Mucosa of rectum (tissue), 2 donors: ENCODE measurements at regions not wholly inside any gene's neighbourhood (a gene's known extent, or its start where the extent isn't known, plus 50 kb on each side); places are given as distances from the start of the nearest gene placed in this dataset.

Experiments used
- H3K27ac ChIP-seq, 2 donors: one replicate each; pipeline ENCODE4 v1.7.0; 2013; ENCODE audit warnings: inconsistent platforms in 2 of 2, low read depth in 2 of 2, low read length in 2 of 2
- H3K27me3 ChIP-seq, 2 donors: one replicate each; pipeline ENCODE4 v1.7.0; 2013; ENCODE audit warnings: low read length in 2 of 2; ENCODE audit not compliant: control insufficient read depth in 2 of 2, insufficient read depth in 2 of 2
- H3K36me3 ChIP-seq, 2 donors: one replicate each; pipeline ENCODE4 v1.7.0; 2013; ENCODE audit warnings: low read length in 2 of 2; ENCODE audit not compliant: control insufficient read depth in 2 of 2, insufficient read depth in 2 of 2
- H3K4me1 ChIP-seq, 2 donors: one replicate each; pipeline ENCODE4 v1.7.0; 2013; ENCODE audit warnings: low read length in 2 of 2, mild to moderate bottlenecking in 1 of 2; ENCODE audit not compliant: control insufficient read depth in 2 of 2, insufficient read depth in 2 of 2
- H3K4me3 ChIP-seq, 2 donors: one replicate each; pipeline ENCODE4 v1.7.0; 2013; ENCODE audit warnings: low read length in 2 of 2
- H3K9ac ChIP-seq, 2 donors: one replicate each; pipeline ENCODE4 v1.7.0; 2013; ENCODE audit warnings: low read length in 2 of 2, low read depth in 1 of 2, mild to moderate bottlenecking in 1 of 2
- H3K9me3 ChIP-seq, 2 donors: one replicate each; pipeline ENCODE4 v1.7.0; 2013; ENCODE audit warnings: low read length in 2 of 2; ENCODE audit not compliant: control insufficient read depth in 2 of 2
- donor health status: healthy.
- donor health status: Normal muscosa, but diverticular disease.

- Histone ChIP-seq H3K4me3 (no peak overlapping the region), H3K27me3 (no peaks in the 10 kb centered on the region), H3K9me3 (no peaks in the 10 kb centered on the region), H3K27ac (no peak overlapping the region), H3K36me3 (no peaks in the 10 kb centered on the region), H3K4me1 (no peaks in the 10 kb centered on the region), H3K9ac (no peak overlapping the region)
These were observed 110.6 kb upstream of the DCBLD2 start for GRCh38 chr3:99012051-99012450.

DNA sequence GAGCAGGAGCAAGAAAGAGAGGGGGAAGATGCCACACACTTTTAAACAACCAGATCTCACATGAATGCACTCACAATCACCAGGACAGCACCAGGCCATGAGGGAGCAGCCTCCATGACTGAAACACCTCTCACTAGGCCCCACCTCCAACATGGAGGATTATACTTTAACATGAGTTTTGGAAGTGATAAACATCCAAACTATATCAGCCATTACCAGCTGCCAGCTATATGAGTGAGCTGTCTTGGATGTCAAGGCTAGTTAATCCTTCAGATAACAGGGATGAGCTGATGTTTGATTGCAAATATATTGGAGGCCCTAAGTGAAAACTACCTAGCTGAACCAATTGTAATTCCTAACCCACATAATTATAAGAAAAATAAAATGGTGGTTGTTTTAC, 108.4 kb upstream of the DCBLD2 start:
- H3K9me3 ChIP-seq, result no peaks in the 10 kb centered on the region
- no peaks in the 10 kb centered on the region for H3K4me1 ChIP-seq
- no peaks in the 10 kb centered on the region for H3K27me3 ChIP-seq
- no peak overlapping the region for H3K4me3 ChIP-seq
- H3K27ac ChIP-seq, result no peak overlapping the region
- H3K36me3 ChIP-seq, result no peaks in the 10 kb centered on the region
- no peak overlapping the region for H3K9ac ChIP-seq

- H3K9me3 ChIP-seq, result no peaks in the 10 kb centered on the region
- H3K4me1 ChIP-seq, result no peaks in the 10 kb centered on the region
- no peaks in the 10 kb centered on the region for H3K27me3 ChIP-seq
- no peak overlapping the region for H3K9ac ChIP-seq
- no peaks in the 10 kb centered on the region for H3K36me3 ChIP-seq
- no peak overlapping the region for H3K4me3 ChIP-seq
- no peak overlapping the region for H3K27ac ChIP-seq
These were observed 105.2 kb upstream of the DCBLD2 start for GRCh38 chr3:99006686-99007085.

- H3K36me3 ChIP-seq, result no peaks in the 10 kb centered on the region
- no peak overlapping the region for H3K27ac ChIP-seq
- H3K27me3 ChIP-seq, result no peaks in the 10 kb centered on the region
- no peaks in the 10 kb centered on the region for H3K9me3 ChIP-seq
- no peak overlapping the region for H3K4me3 ChIP-seq
- no peaks in the 10 kb centered on the region for H3K4me1 ChIP-seq
- H3K9ac ChIP-seq, result no peak overlapping the region
These were observed 98.2 kb upstream of the DCBLD2 start for GRCh38 chr3:98999675-99000074.

- no peak overlapping the region for H3K4me3 ChIP-seq
- H3K27me3 ChIP-seq, result no peaks in the 10 kb centered on the region
- no peaks in the 10 kb centered on the region for H3K9me3 ChIP-seq
- H3K36me3 ChIP-seq, result no peaks in the 10 kb centered on the region
- no peak overlapping the region for H3K9ac ChIP-seq
- no peak overlapping the region for H3K27ac ChIP-seq
- no peaks in the 10 kb centered on the region for H3K4me1 ChIP-seq
These were observed 92.8 kb upstream of the DCBLD2 start for GRCh38 chr3:98994128-98994762.

DNA sequence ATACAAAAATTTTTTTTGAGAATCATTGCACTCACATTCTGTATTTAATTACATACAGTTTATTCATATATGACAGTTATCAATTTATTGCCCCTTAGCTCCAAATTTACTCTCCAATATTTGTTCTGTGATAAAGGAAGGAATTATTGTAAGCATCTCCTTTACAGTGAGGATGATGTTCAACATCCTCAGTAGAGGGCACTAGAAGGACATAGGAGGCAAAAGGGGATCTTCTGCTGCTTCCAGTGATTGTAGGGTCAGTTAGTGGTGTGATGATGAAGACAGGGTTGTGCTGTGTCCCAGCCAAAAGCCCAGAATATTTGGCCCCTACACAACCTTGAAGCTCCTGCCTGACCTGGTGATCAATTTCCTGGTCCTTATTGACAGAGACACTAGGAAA, 89.9 kb upstream of the DCBLD2 start:
- H3K9me3 ChIP-seq, result no peaks in the 10 kb centered on the region
- H3K4me1 ChIP-seq, result no peaks in the 10 kb centered on the region
- no peaks in the 10 kb centered on the region for H3K36me3 ChIP-seq
- no peak overlapping the region for H3K9ac ChIP-seq
- no peaks in the 10 kb centered on the region for H3K27me3 ChIP-seq
- H3K4me3 ChIP-seq, result no peak overlapping the region
- H3K27ac ChIP-seq, result no peak overlapping the region

DNA sequence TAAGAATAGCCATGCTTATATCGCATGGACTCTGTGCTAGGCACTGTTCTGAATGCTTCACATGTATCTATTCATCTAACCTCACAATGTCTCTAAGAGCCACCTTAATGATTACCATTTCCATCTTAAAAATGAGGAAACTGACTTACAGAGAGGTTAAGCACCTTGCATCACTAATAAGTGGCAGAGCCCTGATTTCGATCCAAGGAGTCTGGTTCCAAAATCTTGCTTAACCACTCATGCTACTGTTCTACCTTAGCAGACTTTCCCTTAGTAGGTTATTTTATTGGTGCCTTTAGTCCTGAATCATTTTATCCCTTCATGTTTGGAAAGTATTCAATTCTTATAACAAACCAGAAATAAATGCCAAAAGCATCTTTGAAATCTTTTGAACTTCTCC, 89.2 kb upstream of the DCBLD2 start:
- Histone ChIP-seq H3K36me3 (no peaks in the 10 kb centered on the region), H3K27me3 (no peaks in the 10 kb centered on the region), H3K4me3 (no peak overlapping the region), H3K9ac (no peak overlapping the region), H3K4me1 (no peaks in the 10 kb centered on the region), H3K9me3 (no peaks in the 10 kb centered on the region), H3K27ac (no peak overlapping the region)

DNA sequence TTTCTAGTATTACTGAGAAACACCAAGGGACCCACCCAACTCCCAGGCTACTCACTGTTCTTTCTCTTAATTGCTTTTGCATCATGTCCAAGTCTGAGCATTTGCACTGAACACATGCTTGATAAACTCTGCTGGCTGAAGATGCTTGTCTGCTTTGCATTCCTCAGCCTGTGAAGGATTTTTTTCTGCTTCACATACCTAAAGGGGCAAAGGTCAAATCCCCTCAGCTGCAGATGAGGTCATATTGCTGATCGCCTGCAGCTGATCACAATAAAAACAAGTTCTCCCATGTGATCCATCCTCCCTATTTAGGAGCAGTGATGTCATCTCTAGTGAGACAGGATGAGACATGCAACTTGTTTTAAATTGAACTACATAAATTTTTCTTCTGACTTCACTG, 84.6 kb upstream of the DCBLD2 start:
- Histone ChIP-seq H3K4me3 (no peak overlapping the region), H3K27ac (no peak overlapping the region), H3K9ac (no peak overlapping the region), H3K36me3 (no peaks in the 10 kb centered on the region), H3K9me3 (no peaks in the 10 kb centered on the region), H3K4me1 (no peaks in the 10 kb centered on the region), H3K27me3 (no peaks in the 10 kb centered on the region)

DNA sequence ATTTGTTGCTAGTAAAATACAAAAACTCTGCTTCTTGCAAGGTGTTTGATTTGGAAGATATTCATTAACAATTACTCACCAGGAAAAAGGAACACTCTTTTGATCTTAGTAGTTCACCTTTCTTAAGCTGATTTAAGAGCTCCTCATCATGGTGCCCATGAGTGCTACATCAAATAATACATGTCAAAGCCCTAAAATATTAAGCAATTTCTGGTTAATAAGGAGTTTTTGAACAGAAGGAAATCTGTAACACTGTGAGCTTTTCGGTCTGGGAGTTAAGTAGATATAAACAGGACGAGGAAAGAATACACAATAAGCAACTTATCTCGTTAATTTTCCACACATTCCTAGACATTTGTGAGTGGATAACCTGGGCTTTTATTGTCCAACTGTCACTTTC, 83.9 kb upstream of the DCBLD2 start:
- H3K9ac ChIP-seq, result no peak overlapping the region
- no peaks in the 10 kb centered on the region for H3K9me3 ChIP-seq
- no peaks in the 10 kb centered on the region for H3K4me1 ChIP-seq
- no peak overlapping the region for H3K27ac ChIP-seq
- no peaks in the 10 kb centered on the region for H3K27me3 ChIP-seq
- no peaks in the 10 kb centered on the region for H3K36me3 ChIP-seq
- H3K4me3 ChIP-seq, result no peak overlapping the region

- H3K4me1 ChIP-seq, result no peaks in the 10 kb centered on the region
- no peak overlapping the region for H3K4me3 ChIP-seq
- H3K9me3 ChIP-seq, result no peaks in the 10 kb centered on the region
- H3K9ac ChIP-seq, result no peak overlapping the region
- H3K27me3 ChIP-seq, result no peaks in the 10 kb centered on the region
- H3K27ac ChIP-seq, result no peak overlapping the region
- no peaks in the 10 kb centered on the region for H3K36me3 ChIP-seq
These were observed 82.5 kb upstream of the DCBLD2 start for GRCh38 chr3:98984024-98984423.

- Histone ChIP-seq H3K4me3 (no peak overlapping the region), H3K27ac (no peak overlapping the region), H3K4me1 (no peaks in the 10 kb centered on the region), H3K9me3 (no peaks in the 10 kb centered on the region), H3K36me3 (no peaks in the 10 kb centered on the region), H3K27me3 (no peaks in the 10 kb centered on the region), H3K9ac (no peak overlapping the region)
These were observed 80.9 kb upstream of the DCBLD2 start for GRCh38 chr3:98982351-98982750.
